Heart left ventricle (tissue), 16 donors: ENCODE measurements at regions not wholly inside any gene's neighbourhood (a gene's known extent, or its start where the extent isn't known, plus 50 kb on each side); places are given as distances from the start of the nearest gene placed in this dataset.

Experiments used
- ATAC-seq, 4 donors: fragments of 200-7000 bp; cut with Tn5 transposase; one replicate each; pipeline ENCODE4 v1.9.1; 2020 to 2022; ENCODE audit warnings: moderate library complexity in 4 of 4, mild to moderate bottlenecking in 3 of 4, moderate number of reproducible peaks in 1 of 4
- DNase-seq, 5 donors: peaks; one replicate each; pipeline ENCODE4 v3.0.0-alpha.2; 2020
- H3K27ac ChIP-seq, 12 donors: fragments of 200-600 bp; sonication (generic) in 4 of 12; one replicate each; pipeline versions ENCODE4 v1.5.0 to v1.8.0; 2016 to 2022; ENCODE audit warnings: mild to moderate bottlenecking in 2 of 12
- H3K27me3 ChIP-seq, 9 donors: fragments of 200-600 bp; sonication (generic) in 2 of 9; one replicate each; pipeline versions ENCODE4 v1.5.1 to v1.8.0; 2016 to 2022; ENCODE audit warnings: mild to moderate bottlenecking in 3 of 9
- H3K36me3 ChIP-seq, 9 donors: fragments of 200-600 bp; sonication (generic) in 2 of 9; one replicate each; pipeline versions ENCODE4 v1.5.0 to v1.8.0; 2018 to 2022; ENCODE audit warnings: mild to moderate bottlenecking in 2 of 9
- H3K4me1 ChIP-seq, 12 donors: fragments of 200-600 bp; sonication (generic) in 4 of 12; one replicate each; pipeline versions ENCODE4 v1.5.0 to v1.8.0; 2016 to 2022; ENCODE audit warnings: mild to moderate bottlenecking in 3 of 12
- H3K4me3 ChIP-seq, 12 donors: fragments of 200-600 bp; sonication (generic) in 4 of 12; one replicate each; pipeline versions ENCODE4 v1.5.0 to v1.8.0; 2017 to 2022; ENCODE audit warnings: mild to moderate bottlenecking in 9 of 12, moderate library complexity in 4 of 12
- H3K9me3 ChIP-seq, 12 donors: fragments of 200-600 bp; sonication (generic) in 4 of 12; one replicate each; pipeline versions ENCODE4 v1.5.0 to v1.8.0; 2016 to 2022; ENCODE audit warnings: mild to moderate bottlenecking in 1 of 12
- POLR2A ChIP-seq, 2 donors: fragments of 450-650 bp; IDR thresholded peaks; one replicate each; pipeline ENCODE4 v1.6.1; 2017; ENCODE audit warnings: antibody characterized with exemption in 2 of 2, mild to moderate bottlenecking in 2 of 2, moderate library complexity in 2 of 2
- WGBS, 4 donors: extraction: QIAGEN DNeasy Blood & Tissue Kit in 2 of 4; methylation state at CpG; one replicate each; pipeline versions ENCODE4 v1.1.5 to v1.1.7; 2013 to 2018; 5-methylcytosine and 5-hydroxymethylcytosine counted together
- intact Hi-C, 10 donors: fragments of 100-400 bp; cut with DNase I; formaldehyde crosslinking; loops; one replicate each; pipeline versions ENCODE4 v1.11.1 to v1.14.2; 2022
- TF ChIP-seq, protein P1 (sequence below), 12 donors: fragments of 200-600 bp; sonication (generic) in 4 of 12; IDR thresholded peaks; one replicate each; pipeline versions ENCODE4 v1.5.0 to v1.8.0; 2018 to 2022; ENCODE audit warnings: antibody characterized with exemption in 12 of 12, mild to moderate bottlenecking in 5 of 12
- donor health status: ischemic (EF 13 %, LVEDD 7.1; RV severe dilation, severe dysfunction).
- donor health status: healthy with polysubstance abuse.
- donor health status: DM: no; HTN: yes; CAD: no.
- donor health status: DM: no; HTN: no; CAD: no.
- donor health status: ischemic (EF 25% LVEDD 6.9; RV normal size, moderate dysfunction).
- donor health status: ischemic (EF 25% LVEDD 5.7; RV mildly dilated, moderate dysfunction).
- donor health status: healthy.
- donor health status: DM: yes; HTN: yes; CAD: no.
- donor health status: ischemic (EF 35%, LVEDD 5.7; RV mildly dilated, moderate dysfunction).
- donor health status: nonischemic (EF 11% LVEDD 7.7; RV severe dilation, severe dysfunction).
- donor health status: DM: yes; HTN: yes; CAD: no.
- donor health status: PGD.
- donor health status: ischemic (EF 29% LVEDD 5.4; RV normal size, mild dysfunction).
- donor health status: nonischemic (EF 23%, LVEDD 6.1; RV moderate dilation, normal function).

DNA sequence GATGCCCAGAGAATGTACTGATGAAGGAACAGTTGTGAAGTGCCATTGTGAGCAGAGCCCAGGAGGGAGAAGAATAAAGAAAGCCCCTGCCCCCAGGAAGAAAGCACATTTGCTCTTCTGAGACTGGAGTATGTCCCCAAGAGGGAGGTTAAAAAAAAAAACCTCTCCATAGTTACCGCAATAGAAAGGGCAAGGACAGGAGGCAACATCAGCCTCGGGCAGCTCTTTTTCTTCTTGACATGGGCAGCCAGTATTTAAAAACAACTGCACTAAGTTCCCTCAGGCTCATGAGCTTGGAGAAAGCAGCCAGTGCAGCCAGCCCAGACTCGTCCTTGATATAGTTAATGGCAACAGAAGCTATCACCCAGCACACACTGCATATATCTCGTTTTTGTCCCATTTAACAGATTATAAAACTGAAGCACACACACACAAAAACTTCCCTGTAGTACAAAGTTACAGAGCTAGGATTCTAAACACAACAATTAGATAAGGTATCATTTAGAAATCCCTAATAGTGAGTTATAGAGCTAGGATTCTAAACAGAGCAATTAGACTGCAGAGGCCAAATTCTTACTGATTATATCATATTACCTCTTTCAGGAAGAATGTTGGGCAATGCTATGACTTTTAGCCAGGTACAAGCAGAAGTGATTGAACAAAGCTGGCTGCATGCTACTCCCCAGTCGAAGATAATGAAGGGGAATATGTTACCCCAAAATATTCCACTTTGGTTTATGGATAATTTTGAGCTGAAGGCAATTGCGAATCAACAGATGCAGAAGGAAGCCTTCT, 823.5 kb downstream of the GRID1 start:
- no peak overlapping the region for H3K4me3 ChIP-seq
- TF ChIP-seq POLR2A (IDR thresholded peaks at IDR 0.05) = no peak
- TF ChIP-seq, protein P1, sequence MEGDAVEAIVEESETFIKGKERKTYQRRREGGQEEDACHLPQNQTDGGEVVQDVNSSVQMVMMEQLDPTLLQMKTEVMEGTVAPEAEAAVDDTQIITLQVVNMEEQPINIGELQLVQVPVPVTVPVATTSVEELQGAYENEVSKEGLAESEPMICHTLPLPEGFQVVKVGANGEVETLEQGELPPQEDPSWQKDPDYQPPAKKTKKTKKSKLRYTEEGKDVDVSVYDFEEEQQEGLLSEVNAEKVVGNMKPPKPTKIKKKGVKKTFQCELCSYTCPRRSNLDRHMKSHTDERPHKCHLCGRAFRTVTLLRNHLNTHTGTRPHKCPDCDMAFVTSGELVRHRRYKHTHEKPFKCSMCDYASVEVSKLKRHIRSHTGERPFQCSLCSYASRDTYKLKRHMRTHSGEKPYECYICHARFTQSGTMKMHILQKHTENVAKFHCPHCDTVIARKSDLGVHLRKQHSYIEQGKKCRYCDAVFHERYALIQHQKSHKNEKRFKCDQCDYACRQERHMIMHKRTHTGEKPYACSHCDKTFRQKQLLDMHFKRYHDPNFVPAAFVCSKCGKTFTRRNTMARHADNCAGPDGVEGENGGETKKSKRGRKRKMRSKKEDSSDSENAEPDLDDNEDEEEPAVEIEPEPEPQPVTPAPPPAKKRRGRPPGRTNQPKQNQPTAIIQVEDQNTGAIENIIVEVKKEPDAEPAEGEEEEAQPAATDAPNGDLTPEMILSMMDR (IDR thresholded peaks at IDR 0.05) = no peak
- no peak for ATAC-seq
- H3K27me3 ChIP-seq = no peaks in the 10 kb centered on the region
- intact Hi-C loops = loop anchor here in 1 of 10 donors (10.0 kb wide), 1 partner anchor 242 kb away; no protein-coding TSS in a partner anchor
- no peaks in the 10 kb centered on the region for H3K4me1 ChIP-seq
- WGBS, 4 donors = 60 to 68% (median 67%) methylated on average over 6 of the region's 6 CpGs
- no peaks in the 10 kb centered on the region for H3K36me3 ChIP-seq
- DNase-seq = no peak
- H3K9me3 ChIP-seq = no peaks in the 10 kb centered on the region
- no peak overlapping the region for H3K27ac ChIP-seq

DNA sequence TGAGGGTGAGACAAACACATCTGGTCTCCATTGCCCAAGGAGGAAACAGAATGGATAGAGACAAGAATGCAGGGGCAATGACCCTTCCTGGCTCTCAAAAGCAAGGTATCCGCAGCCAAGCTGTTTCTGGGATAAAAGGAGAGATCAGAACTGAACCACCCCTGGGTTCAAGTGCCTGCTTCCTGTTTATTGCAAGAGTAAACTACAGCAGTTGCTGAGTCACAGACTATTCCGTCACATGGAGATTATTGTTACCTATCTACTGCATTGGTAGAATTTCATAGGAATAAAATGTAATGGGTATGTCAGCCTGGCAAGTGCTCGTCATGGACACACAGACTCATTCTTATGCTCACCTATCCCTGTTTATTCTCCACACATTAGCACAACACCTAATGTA, 821.6 kb downstream of the GRID1 start:
- Histone ChIP-seq H3K4me3 (no peak overlapping the region), H3K27me3 (peaks cover 0 to 4% (median 0%) of the 10 kb centered on the region in 9 donors), H3K4me1 (no peaks in the 10 kb centered on the region), H3K27ac (no peak overlapping the region), H3K36me3 (no peaks in the 10 kb centered on the region), H3K9me3 (no peaks in the 10 kb centered on the region)
- no peak for TF ChIP-seq POLR2A (IDR thresholded peaks at IDR 0.05)
- TF ChIP-seq, protein P1 (IDR thresholded peaks at IDR 0.05) = no peak
- DNase-seq (no peak), ATAC-seq (no peak)
- intact Hi-C loops = loop anchor here in 5 of 10 donors (5.0 to 10.0 kb wide), 3 partner anchors 240 to 832 kb away; no protein-coding TSS in a partner anchor
- WGBS, 4 donors = 70 to 85% (median 76%) methylated on average over 3 of the region's 3 CpGs

DNA sequence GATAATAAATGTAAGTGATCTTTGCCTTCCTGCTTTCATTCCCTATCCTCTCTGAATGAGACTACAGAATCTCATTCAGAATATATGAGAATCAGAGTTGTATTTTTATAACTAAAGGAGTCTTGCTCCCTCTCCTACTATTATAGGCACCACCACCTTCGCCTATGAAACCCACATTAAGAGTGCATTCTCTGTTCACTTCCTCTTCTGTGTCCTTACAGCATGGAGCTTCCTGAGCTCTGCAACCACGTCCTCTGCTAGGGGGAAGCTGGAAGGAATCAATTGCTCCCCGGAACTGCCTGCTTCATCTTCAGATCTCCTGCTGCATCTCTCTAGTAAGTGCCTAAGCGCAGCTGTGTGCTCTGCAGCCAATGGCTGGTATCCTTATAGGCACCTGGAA, 820.7 kb downstream of the GRID1 start:
- intact Hi-C loops = loop anchor here in 5 of 10 donors (2.0 to 10.0 kb wide), 4 partner anchors 239 to 831 kb away; no protein-coding TSS in a partner anchor
- Histone ChIP-seq H3K36me3 (no peaks in the 10 kb centered on the region), H3K27me3 (peaks cover 0 to 4% (median 0%) of the 10 kb centered on the region in 9 donors), H3K9me3 (no peaks in the 10 kb centered on the region), H3K4me1 (no peaks in the 10 kb centered on the region), H3K4me3 (no peak overlapping the region), H3K27ac (no peak overlapping the region)
- DNase-seq (no peak), ATAC-seq (no peak)
- WGBS, 4 donors = 54 to 62% (median 57%) methylated on average over 4 of the region's 4 CpGs
- TF ChIP-seq POLR2A (IDR thresholded peaks at IDR 0.05) = no peak
- TF ChIP-seq, protein P1 (IDR thresholded peaks at IDR 0.05) = no peak

DNA sequence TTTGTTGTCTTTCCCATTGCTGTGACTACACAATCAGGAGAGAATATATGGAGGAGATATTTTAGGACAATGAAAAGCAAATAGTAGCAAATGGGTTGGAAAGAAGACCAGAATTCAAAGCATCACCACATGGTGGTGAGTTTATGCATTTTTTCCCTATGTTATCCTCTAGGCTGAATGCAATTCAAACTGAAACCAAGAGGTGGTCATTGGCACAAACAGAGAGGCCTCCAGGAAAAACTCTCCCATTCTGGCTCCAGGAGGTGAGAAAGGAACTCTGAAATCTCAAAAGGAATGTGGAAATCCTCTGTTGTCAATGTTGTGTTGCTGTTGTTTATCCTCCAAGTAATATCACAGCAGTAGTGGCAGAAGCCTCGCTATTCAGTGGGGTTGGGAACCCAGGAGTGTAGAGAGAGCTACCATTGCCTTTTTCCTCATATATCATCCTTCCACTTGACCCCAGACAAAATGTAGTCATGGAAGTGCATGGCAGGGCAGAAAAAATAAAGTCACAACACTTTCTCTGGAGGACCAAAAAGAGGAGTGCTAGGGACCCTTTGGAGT, 819.1 kb downstream of the GRID1 start:
- H3K27me3 ChIP-seq = peaks cover 0 to 4% (median 0%) of the 10 kb centered on the region in 9 donors
- 76 to 86% (median 80%) methylated on average over 1 of the region's 1 CpG for WGBS, 4 donors
- intact Hi-C loops = loop anchor here in 5 of 10 donors (2.0 to 10.0 kb wide), 4 partner anchors 237 to 830 kb away; no protein-coding TSS in a partner anchor
- H3K27ac ChIP-seq = no peak overlapping the region
- TF ChIP-seq POLR2A (IDR thresholded peaks at IDR 0.05) = no peak
- TF ChIP-seq, protein P1 (IDR thresholded peaks at IDR 0.05) = no peak
- H3K4me1 ChIP-seq = no peaks in the 10 kb centered on the region
- DNase-seq (no peak), ATAC-seq (no peak)
- no peak overlapping the region for H3K4me3 ChIP-seq
- no peaks in the 10 kb centered on the region for H3K36me3 ChIP-seq
- H3K9me3 ChIP-seq = no peaks in the 10 kb centered on the region
